ENCODE measurements at regions not wholly inside any gene's neighbourhood (a gene's known extent, or its start where the extent isn't known, plus 50 kb on each side); places are given as distances from the start of the nearest gene placed in this dataset.

DNA sequence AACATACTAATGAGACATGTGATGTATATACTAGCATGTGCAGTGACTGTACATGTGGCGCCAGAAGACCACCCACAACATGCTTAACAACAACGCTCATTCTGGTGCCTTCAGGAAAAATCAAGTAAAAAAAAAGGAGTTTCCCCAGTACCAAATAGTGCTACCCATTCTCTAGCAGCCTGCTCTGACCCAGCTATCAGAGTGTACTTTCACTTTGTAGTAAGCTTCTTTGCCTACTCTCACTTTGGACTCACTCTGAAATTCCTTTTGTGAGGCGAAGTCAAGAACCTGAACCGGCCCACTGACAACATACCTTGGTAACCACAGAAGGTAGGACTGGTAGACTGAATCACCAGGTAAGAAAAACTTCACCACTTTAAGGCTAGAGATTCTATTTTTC, 1100.0 kb downstream of the GRIK2 start:
- DNase-seq, result no peak

GRCh38 chr6:102488729-102489128, 1095.2 kb downstream of the GRIK2 start:
- DNase-seq, result no peak

DNA sequence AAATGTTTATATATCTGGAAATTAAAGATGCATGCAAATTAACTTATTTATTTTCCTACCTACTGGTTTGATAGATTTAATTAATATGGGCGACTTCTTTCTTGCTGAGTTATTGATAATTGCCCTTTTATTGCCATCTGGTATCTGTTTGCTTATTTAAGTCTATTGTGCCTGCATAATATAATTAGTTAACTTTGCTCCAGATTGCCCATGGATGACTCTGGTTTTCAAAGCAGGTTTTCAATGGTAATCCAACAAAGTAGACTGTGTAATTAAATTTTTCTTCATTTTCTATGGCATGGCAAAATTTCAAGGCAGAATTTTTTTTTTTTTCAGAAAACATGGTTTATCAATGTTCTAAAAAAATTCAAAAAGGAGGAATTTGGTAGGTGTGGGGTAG, 1092.0 kb downstream of the GRIK2 start:
- no peak for DNase-seq

DNA sequence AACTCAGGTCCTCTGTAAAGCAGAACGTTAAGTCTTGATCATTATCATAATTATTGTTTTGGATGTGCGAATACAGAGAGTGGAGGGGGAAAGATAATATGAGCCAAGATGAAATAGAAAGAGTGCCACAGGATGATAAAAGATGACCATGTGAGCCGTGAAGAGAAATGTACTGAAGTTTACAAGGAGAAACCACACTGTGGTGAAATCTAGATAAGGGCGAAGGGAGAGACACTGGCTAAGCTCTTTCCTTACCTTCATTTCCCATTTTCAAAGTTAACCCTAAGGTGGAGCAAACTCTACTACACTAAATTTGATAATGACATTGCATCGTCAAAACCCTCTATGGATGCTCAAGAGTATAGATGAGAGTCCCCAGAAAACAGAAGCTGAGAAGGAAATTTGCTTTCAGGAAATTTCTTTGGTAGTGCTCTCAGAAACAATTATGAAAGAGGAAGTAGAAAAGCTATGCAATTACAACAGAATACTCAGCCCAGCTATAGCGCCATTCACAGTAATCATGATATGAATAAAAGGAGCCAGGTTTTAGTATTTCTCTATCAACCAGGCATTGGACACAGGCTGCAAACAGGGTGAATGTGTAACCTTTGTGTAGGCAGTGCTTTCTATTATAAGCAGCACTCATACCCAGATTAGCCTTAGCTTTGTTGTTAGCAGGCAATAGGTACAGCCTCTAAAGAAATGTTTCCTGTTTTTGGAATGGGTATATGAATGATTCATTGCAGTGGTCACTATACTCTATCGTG, 1080.7 kb downstream of the GRIK2 start:
- DNase-seq, result no peak

GRCh38 chr6:102458990-102459389, 1065.5 kb downstream of the GRIK2 start:
- DNase-seq, result no peak

- no peak for DNase-seq
Observed at GRCh38 chr6:102438171-102438570, 1044.7 kb downstream of the GRIK2 start.

DNA sequence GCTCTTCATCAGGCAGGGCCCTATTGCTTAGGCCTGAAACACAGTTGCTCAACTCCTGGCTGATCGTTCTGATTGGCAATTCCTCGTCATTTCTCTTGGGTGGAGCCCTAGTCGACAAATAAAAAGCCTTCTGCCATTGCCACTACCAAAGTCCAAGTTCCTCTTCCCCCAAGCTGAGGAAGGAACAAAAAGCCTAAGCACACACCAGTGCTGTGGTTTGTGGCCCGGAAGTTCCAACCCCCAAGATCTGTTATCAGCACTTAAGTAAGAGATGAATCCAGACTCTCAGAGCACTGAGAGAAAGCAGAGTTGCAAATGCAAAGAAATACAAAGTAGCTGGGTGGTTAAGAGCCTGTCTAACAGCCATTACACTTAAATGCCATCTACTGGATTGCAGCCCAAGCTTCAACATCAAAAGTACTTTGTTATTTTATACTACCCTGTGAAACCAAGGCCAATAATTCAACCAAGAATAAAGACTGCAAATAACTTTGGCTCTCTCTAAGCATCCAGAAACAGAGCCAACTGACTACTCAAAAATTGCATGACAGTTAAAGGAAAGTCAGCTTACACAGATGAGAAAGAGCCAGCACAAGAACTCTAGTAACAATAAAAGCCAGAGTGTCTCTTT, 1024.0 kb downstream of the GRIK2 start:
- DNase-seq, result no peak

GRCh38 chr6:102415891-102416290, 1022.4 kb downstream of the GRIK2 start:
- DNase-seq, result no peak

DNA sequence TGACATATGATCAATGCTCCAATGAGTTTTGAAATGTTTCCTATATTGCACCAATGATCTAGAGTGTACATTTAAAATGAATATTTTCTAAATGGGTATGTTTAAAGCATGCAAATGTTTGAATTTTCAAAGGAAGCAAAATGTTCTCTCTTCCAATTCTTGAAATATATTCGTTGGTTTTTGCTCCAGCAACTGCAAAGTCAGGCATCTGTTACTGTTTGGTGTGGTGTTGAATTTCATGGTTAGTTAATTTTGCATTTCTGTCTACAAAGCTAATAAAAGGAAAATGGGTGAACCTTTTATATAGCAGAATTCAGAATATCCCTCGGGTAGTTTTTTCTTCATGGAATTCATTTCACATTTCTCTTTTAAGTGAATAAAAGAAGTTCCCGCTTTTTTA, 1018.3 kb downstream of the GRIK2 start:
- peak; percentile 75 to 79 for DNase-seq

DNA sequence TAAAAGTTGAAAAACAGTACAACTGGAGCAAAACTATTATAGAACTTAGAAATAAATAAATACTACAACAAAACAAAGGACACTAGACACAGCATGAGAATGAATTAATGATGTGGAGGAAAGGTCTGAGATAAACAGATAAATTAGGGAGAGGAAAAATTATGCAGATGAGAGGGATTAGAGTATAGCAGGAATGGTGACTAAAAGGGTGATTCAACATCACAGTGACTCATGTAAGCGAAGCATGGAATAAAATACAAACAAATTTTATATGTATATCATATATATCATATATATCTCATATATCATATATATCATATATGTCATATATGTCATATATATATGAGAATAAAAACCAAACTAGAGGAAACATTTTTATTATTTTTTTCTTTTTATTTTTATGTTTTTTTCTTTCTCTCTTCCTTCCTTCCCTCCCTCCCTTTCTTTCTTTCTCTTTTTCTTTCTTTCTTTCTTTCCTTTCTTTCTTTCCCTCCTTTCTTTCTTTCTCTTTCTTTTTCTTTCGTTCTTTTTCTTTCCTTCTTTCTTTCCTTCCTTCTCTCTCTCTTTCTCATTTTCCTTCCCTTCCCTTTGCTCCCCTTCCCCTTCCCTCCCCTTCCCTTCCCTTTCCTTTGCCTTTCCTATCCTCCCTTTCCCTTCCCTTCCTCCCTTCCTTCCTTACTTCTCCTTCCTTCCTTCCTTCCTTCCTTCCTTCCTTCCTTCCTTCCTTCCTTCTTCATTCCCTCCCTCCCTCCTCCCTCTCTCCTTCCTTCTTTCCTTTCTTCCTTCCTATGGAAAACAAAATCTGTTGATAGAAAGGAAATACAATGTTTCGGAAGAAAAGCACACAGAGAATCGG, 1014.6 kb downstream of the GRIK2 start:
- no peak for DNase-seq

- DNase-seq, result no peak
Observed at GRCh38 chr6:102405860-102406259, 1012.4 kb downstream of the GRIK2 start.

- no peak for DNase-seq
Observed at GRCh38 chr6:102402635-102403329, 1009.3 kb downstream of the GRIK2 start.

- no peak for DNase-seq
Observed at GRCh38 chr6:102398788-102399390, 1005.4 kb downstream of the GRIK2 start.

DNA sequence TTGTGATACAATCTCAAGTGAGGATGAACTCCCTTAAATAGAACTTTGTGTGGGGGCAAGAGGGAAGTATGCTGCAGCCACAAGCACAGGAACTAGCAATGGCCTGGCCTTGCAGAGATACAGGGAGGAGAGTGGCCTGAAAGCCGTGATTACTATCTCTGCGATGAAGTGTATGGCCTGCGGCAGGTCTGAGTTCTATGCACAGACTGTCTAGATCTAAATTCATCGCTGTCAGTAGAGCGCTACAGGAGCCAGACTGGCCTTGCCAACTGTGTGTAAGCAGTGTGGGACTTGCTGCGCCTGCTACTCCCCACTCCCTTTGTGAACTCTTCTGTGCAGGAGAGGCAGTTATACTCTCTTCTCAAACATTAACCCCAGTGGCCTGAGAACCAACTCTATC, 997.0 kb downstream of the GRIK2 start:
- no peak for DNase-seq

DNA sequence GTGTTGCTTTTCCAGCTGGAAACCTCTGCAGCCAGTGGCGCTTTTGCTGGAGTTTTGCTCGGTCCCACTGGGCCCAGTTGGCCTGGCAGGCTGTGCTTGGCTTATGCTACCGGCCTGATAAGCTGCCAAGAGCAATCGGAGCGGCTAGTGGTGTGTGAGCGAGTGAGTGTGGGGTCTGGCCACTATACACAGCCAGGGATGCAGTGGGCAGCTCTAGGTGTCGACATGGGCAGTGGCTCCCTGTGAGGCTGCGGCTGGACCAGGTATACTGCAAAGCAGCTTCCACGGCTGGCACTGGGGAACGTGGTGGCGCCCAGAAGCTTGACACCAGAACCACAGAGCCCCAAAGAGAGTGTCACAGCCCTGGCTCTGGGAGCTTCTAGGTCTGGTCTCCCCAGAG, 996.5 kb downstream of the GRIK2 start:
- no peak for DNase-seq

- DNase-seq, result no peak
Observed at GRCh38 chr6:102387326-102388033, 994.0 kb downstream of the GRIK2 start.

DNA sequence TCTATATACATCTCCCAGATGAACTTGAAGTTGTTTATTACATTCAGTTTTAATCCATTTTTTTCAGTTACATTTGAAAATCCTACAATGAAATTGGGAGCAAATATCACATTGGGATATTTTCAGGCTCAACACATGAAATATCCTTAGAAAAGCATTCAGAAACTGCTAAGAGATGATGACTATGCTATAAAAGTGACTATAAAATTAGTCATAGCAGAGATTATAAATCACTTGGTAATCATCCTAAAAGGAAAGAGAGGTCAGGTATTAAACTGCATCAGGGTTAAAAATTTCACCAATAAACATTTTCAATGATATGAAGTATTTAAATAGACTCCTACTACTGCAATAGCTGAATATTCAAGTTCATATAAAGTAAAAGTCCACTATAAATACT, 987.7 kb downstream of the GRIK2 start:
- DNase-seq, result no peak

DNA sequence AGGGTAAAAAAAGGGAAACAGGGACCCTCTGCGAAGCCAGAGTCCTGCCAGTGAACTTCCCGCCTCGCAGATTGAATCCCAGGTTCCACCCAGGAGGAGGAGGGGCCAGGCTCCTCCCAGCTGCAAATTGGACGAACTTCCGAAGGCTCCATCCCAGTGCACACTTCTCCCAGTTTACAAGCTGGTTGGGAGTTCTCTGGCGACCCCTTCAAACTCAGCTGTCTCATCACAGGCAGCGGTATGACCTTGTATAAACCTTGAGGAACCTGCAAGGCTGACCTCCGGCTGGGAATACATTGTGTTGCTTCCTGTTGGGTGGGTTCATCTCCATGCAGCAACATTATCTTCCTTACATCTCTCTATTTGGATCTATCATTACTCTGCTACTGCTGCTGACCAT, 962.7 kb downstream of the GRIK2 start:
- no peak for DNase-seq

DNA sequence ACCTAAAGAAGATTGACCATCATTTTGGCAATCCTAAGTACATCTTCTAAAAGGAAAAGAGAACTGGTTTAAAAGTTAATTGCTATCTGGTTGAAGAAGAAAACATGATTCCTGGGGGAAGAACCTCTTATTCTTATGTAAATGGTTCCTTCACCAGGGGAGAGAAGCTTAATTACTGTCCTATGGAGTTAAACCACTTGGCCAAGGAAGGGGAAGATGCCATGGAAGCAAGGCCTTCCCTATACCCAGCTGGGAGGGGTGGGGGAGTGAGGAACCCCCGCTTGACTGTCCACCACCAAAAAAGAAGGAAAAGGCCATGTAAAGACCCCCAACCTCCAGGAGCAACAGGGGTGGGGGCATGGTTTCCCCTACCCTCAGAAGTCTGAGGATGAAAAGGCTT, 962.1 kb downstream of the GRIK2 start:
- DNase-seq, result no peak

GRCh38 chr6:102352552-102352951, 959.0 kb downstream of the GRIK2 start:
- DNase-seq, result no peak

GRCh38 chr6:102344769-102345168, 951.3 kb downstream of the GRIK2 start:
- no peak for DNase-seq

- no peak for DNase-seq
Observed at GRCh38 chr6:102340311-102340710, 946.8 kb downstream of the GRIK2 start.
